ENCODE measurements at regions not wholly inside any gene's neighbourhood (a gene's known extent, or its start where the extent isn't known, plus 50 kb on each side); places are given as distances from the start of the nearest gene placed in this dataset.

DNA sequence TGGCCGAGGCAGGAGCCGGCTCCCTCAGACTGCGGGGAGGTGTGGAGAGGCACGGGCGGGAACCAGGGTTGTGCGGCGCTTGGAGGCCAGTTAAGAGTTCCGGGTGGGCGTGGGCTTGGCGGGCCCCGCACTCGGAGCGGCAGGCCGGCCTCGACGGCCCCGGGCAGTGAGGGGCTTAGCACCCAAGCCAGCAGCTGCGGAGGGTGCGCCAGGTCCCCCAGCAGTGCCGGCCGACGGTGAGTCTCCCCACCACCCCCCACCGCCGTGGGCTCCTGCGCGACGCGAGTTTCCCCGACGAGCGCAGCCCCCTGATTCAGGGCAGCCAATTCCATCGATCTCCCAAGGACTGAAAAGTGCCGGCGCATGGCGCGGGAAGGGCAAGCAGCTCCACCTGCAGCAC is 605.4 kb upstream of the SLC35B3 start:
- Histone ChIP-seq H3T11ph (ENCODE audit: low read length) (no peak overlapping the region), H2BK12ac (ENCODE audit: insufficient read length, low read depth, low read length) (no peak overlapping the region), H2AFZ (ENCODE audit: low read length) (no peak overlapping the region), H3K9me3 (ENCODE audit: control insufficient read depth, low read depth, low read length) (no peaks in the 10 kb centered on the region), H4K5ac (ENCODE audit: insufficient read length, low read depth, low read length) (no peak overlapping the region), H4K8ac (replicated peaks; ENCODE audit: insufficient read length, low read depth, low read length) (no peak overlapping the region), H3K4me1 (ENCODE audit: insufficient read depth, low read length) (no peaks in the 10 kb centered on the region), H2BK15ac (ENCODE audit: low read depth, low read length) (no peak overlapping the region), H3K56ac (ENCODE audit: insufficient read length, low read depth, low read length) (no peak overlapping the region), H3K4ac (ENCODE audit: low read depth, low read length) (no peak overlapping the region), H3K79me1 (ENCODE audit: insufficient read depth, low read depth, low read length, poor library complexity, severe bottlenecking) (no peaks in the 10 kb centered on the region), H2BK120ac (ENCODE audit: low read depth, low read length, poor library complexity, severe bottlenecking) (no peak overlapping the region), H2BK20ac (ENCODE audit: low read depth, low read length, poor library complexity, severe bottlenecking) (no peak overlapping the region), H3K14ac (ENCODE audit: insufficient read depth, low read length) (no peak overlapping the region), H3K27ac (ENCODE audit: insufficient read length, low read depth, low read length) (no peak overlapping the region), H3K4me2 (ENCODE audit: insufficient read depth, insufficient read length, low read length) (no peak overlapping the region), H3K23me2 (ENCODE audit: insufficient read length, low read depth, low read length, poor library complexity, severe bottlenecking) (no peaks in the 10 kb centered on the region), H2AK5ac (ENCODE audit: insufficient read length, low read length) (no peak overlapping the region), H3K23ac (ENCODE audit: insufficient read length, low read depth, low read length) (no peak overlapping the region), H2BK5ac (ENCODE audit: insufficient read length, low read length) (no peak overlapping the region), H3K79me2 (ENCODE audit: insufficient read depth, low read length) (no peaks in the 10 kb centered on the region), H3K27me3 (ENCODE audit: insufficient read depth, low read length) (no peaks in the 10 kb centered on the region), H3K9ac (ENCODE audit: extremely low read depth, insufficient read length, low read length) (no peak overlapping the region), H4K91ac (ENCODE audit: insufficient read length, low read depth, low read length) (no peak overlapping the region), H3K18ac (ENCODE audit: insufficient read length, low read depth, low read length) (no peak overlapping the region), H4K20me1 (ENCODE audit: control insufficient read depth, insufficient read depth, insufficient read length) (no peaks in the 10 kb centered on the region)
- Mint-ChIP-seq H3K36me3 (ENCODE audit: insufficient read depth in 1 of 3, low read depth in 3 of 3) (peaks cover 0 to 7% (median 0%) of the 10 kb centered on the region in 3 experiments; a peak in 3 of 7 replicates), H3K4me3 (no peak overlapping the region), H3K9me3 (peaks cover 12 to 16% of the 10 kb centered on the region in 2 experiments; a peak in 4 of 5 replicates), H3K4me1 (peaks cover 5% of the 10 kb centered on the region in 2 experiments; a peak in 3 of 4 replicates), H3K27me3 (ENCODE audit: low read depth) (no peaks in the 10 kb centered on the region), H3K27ac (no peak overlapping the region)
- no peak for DNase-seq
- WGBS (ENCODE audit: extremely low coverage, insufficient read length, low lambda C conversion rate), result no CpG with 5 or more reads among the region's 36 CpGs
- TF ChIP-seq, protein P1, sequence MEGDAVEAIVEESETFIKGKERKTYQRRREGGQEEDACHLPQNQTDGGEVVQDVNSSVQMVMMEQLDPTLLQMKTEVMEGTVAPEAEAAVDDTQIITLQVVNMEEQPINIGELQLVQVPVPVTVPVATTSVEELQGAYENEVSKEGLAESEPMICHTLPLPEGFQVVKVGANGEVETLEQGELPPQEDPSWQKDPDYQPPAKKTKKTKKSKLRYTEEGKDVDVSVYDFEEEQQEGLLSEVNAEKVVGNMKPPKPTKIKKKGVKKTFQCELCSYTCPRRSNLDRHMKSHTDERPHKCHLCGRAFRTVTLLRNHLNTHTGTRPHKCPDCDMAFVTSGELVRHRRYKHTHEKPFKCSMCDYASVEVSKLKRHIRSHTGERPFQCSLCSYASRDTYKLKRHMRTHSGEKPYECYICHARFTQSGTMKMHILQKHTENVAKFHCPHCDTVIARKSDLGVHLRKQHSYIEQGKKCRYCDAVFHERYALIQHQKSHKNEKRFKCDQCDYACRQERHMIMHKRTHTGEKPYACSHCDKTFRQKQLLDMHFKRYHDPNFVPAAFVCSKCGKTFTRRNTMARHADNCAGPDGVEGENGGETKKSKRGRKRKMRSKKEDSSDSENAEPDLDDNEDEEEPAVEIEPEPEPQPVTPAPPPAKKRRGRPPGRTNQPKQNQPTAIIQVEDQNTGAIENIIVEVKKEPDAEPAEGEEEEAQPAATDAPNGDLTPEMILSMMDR (conservative IDR thresholded peaks at IDR 0.05), result no peak

All from H9 (cell line).